HS-5 (cell line): ENCODE measurements at regions not wholly inside any gene's neighbourhood (a gene's known extent, or its start where the extent isn't known, plus 50 kb on each side); places are given as distances from the start of the nearest gene placed in this dataset.
"Not testable (repeated sequence)": the region's sequence is repeated elsewhere in the genome, so short reads cannot be mapped to it uniquely, and the experiment has no call there.

Experiments
- DNase-seq: peaks from one replicate; pipeline ENCODE4 v3.0.0-alpha.2; 2012; ENCODE audit warnings: low read depth

DNA sequence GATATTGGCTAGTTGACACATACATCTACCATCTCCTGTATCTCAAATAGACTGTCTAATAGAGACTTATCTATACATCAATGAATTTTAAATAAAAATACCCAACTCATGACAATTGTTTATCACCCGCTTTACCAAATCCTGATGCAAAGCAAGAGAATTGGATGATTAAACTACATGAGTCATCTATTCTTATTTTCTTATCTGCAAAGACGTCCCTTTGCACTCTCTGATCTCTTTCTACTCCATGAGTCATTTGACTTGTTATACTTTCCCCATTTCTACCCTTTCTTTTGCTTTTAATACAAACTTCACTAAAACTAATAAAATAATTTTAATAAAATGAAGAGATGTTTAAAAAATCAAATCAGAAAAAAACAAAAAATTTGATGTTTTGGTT is 261.7 kb upstream of the MAP2 start:
- no peak for DNase-seq

DNA sequence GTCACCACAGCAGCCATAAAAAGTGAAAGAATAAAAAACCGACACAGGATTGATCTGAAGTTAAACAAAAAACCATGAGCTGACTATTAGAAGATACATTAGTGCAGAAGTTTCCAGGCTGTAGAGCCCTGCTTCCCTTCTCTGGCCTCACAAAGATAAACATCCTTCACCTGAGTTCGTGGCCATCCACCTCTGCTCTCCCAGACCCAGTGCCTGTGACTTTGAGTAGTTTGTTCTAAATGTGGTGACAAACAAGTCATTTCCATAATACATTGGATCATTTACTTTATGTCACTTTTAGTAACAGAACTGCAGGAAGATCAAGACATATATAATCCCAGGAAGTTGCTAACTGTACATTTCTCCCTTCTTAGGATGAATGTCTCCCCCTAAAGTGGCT is 241.9 kb upstream of the MAP2 start:
- DNase-seq, result no peak

DNA sequence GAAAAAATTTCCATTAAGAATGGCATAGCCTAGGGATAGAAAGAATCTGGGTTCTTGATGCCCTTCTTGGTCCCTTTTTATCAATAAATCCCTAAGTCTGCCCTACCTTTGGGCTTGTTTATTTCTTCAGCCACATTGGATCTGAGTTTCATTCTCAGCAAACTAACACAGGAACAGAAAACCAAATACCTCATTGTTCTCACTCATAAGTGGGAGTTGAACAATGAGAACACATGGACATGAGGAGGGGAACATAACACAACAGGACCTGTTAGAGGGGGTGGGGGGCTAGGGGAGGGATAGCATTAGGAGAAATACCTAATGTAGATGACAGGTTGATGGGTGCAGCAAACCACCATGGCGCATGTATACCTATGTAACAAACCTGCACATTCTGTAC is 237.0 kb upstream of the MAP2 start:
- not testable (repeated sequence) for DNase-seq

DNA sequence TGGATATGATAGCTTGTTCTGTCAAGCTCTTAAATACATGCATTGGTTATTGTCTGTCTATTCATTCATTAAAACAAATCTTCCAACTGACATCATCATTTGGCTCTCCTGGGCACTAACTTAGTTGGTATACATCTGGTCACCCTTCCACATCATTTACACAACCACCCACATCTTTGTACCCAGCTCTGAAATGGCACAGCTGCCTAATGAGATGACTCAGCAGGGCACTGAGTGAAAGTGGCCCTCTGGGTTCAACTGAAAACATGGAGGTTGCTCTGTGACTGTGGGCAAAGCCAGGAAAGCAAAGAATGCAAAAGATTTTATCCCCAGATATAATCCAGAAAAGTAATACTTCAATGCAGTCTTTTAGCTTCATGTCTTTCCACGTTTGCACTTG is 234.0 kb upstream of the MAP2 start:
- DNase-seq, result no peak

DNA sequence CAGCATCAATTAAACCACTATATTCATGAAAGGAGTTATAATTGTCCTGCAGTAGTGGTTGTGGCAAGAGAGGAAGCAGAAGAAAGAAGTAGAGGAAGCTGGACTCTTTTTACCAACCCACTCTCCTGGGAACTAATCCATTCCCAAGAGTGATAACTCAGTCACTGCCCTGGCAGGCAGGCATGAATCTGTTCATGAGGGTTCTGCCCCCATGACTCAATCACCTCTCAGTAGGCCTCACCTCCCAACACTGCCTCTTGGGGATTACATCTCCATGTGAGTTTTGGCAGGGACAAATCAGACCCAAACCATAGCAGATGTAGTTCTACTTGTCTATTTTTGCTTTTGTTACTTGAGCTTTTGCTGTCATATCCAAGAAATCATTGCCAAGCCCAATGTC is 232.7 kb upstream of the MAP2 start:
- DNase-seq, result no peak

DNA sequence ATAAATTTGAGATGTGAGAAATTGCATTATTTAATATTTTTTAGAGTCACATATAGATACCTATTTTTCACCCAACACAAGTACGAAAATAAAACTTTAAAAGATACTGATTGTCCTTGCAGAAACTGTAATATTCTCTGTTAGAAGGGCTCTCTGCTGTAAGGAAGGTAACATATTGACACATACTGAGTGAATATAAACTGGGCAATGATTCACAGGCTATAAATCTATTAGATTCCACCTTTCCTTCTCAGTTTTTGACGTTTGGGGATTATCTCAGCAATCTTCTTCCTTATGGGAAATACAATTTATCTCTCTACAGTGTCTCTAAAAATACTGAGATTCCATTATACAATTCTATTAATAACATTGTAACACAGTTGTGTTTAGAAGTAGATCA is 229.1 kb upstream of the MAP2 start:
- no peak for DNase-seq

DNA sequence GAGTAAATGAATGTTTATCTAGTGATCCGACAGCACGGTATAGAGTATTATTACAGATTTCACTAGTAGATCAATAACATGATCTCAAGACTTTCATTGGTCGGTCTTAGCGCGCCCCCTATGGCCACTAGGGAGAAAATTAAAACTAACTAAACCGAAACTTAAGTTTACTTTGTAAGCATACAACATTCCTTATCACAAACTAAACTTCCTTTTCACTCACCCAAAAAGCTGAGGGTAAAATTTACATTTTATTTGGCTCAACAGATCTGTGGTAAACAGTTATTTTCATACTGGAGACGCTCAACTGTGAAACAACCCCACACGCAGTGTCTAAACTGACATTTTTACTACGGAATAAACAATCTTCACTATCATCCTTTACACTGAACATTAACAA is 215.6 kb upstream of the MAP2 start:
- no peak for DNase-seq

DNA sequence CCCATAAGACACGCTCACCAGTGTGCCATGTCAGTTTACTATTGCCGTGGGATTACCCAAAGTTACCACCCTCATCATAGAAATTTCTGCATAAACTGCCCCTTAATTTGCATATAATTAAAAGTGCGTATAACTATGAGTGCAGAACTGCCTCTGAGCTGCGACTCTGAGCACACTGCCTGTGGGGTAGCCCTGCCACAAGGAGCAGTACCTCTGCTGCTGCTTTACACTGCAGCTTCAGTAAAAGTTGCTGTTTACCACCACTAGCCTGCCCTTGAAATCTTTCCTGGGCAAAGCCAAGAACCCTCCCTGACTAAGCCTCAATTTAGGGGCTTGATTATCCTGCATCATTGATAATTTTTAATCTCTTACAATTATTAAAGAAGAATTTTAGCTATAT is 213.9 kb upstream of the MAP2 start:
- DNase-seq, result no peak

DNA sequence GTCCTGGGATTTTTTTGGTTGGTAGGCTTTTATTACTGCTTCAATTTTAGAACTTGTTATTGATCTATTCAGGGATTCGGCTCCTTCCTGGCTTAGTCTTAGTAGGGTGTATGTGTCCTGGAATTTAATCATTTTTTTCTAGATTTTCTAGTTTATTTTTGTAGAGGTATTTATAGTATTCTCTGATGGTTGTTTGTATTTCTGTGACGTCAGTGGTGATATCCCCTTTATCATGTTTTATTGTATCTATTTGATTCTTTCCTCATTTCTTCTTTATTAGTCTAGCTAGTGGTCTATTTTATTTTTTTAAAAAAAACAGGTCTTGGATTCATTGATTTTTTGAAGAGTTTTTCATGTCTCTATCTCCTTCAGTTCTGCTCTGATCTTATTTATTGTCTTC is 193.3 kb upstream of the MAP2 start:
- no peak for DNase-seq

DNA sequence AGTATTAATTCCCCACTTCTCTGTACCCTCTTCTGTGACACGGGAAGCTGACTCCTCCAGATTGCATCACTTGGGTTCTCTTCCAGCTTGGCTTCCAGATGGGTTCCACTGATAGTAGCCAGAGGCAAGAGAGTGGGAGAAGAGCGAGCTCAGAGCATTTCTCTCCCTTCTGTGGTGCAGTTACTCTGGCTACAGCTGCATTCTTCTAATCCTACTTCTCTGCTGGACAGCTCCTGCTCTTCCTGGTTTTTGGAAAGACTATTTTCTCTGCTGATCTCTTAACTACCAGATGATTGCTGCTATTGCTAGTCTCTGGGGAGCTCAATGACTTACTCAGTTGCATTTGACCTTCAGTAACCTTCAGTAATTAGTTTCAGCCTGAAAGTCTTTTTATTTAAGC is 187.5 kb upstream of the MAP2 start:
- DNase-seq, result no peak

DNA sequence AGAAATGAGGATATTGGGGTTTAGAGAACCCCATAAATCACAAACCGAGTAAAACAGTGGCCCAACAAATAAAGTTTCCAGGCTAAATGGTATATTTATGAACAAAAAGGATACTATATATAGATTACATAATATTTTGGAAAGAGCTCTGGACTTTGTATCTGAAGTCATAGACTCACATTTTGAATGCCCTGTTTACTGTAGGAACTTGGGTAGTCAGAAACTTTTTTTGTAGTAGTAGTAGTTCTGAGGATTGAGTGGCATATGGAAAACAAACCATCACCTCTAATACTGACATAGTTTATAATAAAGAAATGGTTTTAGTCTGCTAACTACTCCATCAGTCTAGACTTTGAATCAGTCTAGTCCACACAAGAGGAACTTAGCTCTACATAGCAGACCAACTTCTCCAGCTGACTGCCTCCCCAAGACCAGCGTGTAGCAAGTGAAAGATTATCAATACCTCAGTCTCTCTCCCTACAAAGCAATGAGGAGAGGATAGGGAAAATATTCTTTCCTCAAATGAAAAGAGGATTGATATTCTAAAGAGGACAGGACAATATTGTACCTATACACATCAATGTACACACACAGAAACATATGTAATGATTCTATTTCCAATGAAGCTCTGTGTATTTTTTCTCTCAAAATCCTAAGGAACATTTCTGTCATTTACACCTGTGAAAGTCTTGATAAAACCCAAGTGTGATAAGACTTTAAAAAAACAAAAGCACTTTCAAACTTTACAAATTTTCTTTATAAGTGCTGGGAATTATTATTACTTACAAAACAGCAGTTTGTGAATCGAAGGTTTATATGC is 184.9 kb upstream of the MAP2 start:
- no peak for DNase-seq

DNA sequence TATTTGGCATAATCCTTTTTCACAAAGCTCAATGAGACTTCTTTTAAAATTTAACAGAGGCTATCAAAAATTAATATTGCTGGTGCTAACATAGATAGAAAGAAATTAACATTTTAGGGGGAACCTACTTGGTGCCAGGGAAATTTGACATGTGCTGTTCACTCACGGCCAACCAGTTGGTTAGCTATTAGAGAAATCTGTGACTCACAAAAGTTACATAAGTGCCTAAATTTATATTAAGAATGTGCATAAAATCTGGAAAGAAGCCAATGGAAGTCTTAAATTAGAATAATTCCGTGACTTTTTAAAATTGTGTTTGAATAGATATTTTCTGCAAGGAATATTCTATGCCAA is 184.3 kb upstream of the MAP2 start:
- no peak for DNase-seq

DNA sequence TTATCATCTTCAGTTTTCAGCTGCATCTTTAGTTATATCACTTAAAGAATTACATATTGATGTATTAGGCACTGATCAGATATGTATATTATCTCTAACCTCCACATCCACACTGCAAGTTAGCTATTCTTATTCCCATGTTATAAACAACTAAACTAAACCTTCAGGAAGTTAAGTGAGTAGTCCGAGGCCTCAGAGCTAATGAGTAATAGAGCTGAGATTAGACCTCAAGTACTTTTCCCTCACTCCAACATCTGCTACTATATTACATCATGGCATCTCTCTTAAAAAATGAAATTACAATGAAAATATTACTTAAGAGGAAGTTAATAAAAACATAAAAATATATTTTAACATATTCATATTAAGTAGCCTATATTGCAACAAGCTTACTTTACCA is 183.6 kb upstream of the MAP2 start:
- no peak for DNase-seq

DNA sequence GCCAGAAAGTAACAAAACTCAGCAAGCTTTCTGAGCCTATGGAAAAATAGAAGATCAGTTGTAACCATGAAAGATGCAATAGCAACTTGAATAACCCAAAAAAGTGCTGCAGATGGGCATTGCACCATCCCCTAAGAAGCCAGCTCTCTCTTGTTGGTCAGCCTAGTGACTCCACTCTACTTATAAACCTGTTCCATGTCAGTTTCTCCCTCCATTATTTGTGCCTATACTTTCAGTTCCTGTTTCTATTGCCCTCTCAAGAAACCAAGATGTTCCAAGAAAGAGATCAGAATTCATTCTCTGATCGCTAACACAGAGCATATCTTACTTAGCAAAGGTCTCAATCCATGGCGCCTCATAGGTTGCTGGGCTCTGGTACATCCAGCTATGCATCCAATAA is 170.3 kb upstream of the MAP2 start:
- no peak for DNase-seq

DNA sequence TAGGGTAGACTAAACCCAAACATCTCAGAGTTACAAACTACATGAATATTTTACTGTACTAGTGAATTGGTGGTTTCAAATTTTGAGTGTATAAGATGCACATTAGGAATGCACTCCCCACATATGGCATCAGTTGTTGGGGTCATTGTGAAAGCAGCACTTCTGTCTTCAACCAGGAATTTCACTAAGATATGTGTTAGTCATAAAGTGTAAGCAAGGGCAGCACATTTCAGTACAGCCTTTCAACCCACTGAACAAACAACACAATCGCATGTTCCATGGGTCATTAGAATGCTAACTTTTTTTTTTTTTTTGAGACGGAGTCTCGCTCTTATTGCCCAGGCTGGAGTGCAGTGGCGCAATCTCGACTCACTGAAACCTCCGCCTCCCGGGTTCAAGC is 164.1 kb upstream of the MAP2 start:
- peak; percentile 55 for DNase-seq

DNA sequence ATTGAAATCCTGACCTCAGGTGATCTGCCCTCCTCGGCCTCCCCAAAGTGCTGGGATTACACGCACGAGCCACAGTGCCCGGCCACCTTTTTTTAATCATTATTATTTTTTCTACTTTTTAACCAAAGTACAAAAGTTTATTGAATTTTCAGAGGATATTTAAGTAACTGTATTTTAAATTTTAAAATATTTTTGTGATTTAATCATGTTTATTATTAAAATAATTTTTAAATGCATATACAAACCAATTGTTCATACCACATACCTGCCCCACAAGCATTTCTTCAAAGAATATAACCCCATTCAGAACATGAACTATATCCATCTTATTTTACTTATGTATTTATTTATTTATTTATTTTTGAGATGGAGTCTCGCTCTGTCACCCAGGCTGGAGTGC is 163.6 kb upstream of the MAP2 start:
- DNase-seq, result no peak

DNA sequence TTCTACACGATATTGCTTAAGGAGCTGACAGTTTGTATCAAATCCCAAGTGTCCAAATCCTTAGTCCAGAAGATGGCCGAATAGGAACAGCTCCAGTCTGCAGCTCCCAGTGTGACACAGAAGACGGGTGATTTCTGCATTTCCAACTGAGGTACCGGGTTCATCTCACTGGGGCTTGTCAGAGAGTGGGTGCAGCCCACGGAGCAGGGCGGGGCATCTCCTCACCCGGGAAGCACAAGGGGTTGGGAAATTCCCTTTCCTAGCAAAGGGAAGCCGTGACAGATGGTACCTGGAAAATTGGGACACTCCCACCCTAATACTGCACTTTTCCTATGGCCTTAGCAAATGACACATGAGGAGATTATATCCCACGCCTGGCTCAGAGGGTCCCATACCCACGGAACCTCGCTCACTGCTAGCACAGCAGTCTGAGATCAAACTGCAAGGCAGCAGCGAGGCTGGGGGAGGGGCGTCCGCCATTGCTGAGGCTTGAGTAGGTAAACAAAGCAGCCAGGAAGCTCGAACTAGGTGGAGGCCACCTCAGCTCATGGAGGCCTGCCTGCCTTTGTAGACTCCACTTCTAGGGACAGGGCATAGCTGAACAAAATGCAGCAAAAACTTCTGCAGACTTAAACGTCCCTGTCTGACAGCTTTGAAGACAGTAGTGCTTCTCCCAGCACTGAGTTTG is 162.3 kb upstream of the MAP2 start:
- not testable (repeated sequence) for DNase-seq

DNA sequence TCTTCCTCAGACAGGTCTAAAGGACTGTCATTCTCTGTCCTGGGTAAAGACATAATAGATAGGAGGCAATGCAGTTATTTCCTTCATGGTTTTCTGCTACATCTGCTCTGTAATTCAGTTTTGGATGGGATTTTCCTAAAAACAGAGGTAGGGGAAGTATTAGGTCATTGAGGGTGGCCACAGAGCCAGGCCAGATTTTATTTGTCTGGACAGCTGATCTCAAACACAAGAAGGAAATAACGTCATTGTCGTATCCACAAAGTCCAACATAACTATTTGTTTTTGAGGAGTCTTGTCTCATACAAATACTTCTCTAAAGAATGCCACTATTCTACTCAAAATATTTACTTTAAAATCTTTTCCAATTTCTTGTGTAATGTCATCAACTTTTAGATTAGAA is 154.8 kb upstream of the MAP2 start:
- no peak for DNase-seq

DNA sequence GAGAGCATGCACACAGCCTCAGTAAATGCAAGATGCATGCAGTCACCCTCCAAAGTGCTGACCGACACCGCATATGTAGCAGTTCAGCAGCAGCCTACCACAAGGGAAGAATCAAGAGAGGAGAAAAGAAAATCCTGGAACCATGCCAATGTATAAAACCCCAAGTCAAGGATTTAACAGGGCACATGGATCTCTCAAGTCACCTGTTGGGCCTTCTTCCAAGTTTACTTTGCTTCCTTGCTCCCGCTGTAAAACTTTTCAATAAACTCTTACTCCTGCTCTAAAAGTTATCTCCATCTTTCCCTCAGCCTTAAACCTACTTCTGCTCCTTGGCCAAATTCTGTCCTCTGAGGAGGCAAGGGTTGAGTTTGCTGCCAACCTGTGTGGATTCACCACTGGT is 147.8 kb upstream of the MAP2 start:
- DNase-seq, result no peak

DNA sequence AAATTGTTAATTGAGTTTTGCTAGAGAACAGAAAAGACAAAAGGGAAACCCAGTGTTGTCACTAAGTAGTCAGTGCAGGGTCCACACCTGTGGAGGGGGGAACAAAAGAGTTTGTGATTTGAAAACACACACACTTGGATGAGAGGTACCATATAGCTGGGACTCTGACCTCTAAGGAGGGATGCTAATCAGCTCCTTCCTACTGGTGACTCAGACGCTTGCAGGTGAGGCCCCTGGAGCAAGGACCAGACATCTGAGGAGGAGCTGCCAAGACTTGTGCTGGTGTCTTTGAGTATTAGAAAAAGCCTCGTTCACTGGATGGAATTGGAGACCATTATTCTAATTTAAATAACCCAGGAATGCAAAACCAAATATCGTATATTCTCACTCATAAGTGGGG is 146.4 kb upstream of the MAP2 start:
- no peak for DNase-seq

DNA sequence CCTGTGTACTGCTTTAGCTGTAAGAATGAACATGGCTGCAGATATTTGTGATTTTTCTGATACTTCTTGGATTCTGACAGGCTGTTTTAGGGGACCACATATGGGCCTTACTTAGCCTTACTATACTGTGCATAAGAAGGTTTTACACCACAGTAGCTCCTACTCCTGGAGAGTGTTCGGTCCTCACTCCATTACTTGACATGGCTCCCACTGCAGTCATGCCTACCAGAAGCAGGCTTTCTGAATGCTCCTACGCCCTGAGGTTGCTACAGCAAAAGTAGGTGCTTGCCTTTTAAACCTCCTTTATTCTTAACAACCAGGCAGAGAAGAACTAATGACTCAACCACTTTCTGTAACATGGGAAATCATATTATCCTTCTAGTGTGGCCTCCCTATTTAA is 125.2 kb upstream of the MAP2 start:
- no peak for DNase-seq

DNA sequence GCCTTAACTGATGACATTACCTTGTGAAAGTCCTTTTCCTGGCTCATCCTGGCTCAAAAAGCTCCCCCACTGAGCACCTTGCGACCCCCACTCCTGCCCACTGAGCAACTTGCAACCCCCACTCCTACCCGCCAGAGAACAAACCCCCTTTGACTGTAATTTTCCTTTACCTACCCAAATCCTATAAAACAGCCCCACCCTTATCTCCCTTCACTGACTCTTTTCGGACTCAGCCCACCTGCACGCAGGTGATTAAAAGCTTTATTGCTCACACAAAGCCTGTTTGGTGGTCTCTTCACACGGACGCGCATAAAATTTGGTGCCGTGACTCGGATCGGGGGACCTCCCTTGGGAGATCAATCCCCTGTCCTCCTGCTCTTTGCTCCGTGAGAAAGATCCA is 124.4 kb upstream of the MAP2 start:
- not testable (repeated sequence) for DNase-seq

DNA sequence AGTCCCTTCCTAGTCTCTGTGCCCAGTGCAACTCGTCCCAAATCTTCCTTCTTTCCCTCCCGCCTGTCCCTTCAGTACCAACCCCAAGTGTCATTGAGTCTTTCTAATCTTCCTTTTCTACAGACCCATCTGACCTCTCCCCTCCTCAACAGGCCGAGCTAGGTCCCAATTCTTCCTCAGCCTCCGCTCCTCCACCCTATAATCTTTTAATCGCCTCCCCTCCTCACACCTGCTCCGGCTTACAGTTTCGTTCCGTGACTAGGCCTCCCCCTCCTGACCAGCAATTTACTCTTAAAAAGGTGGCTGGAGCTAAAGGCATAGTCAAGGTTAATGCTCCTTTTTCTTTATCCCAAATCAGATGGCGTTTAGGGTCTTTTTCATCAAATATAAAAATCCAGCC is 123.1 kb upstream of the MAP2 start:
- DNase-seq, result not testable (repeated sequence)

DNA sequence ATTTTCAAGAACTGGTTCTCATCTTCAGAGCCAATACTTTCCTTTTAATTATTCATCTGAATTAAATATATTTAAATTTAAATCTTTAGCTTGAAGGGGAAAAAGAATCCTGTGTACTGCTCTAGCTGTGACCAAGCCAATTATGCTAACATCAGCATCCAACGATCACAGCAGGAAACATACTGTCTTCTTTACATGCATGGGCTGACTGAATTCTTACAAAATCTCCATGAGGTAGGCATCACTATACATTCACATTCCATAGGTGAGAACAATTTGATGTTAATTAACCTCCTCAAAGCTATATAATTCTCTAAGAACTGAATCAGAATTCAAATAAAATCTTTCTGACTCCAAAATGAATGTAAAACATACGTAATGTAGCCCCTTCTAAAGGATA is 118.8 kb upstream of the MAP2 start:
- no peak for DNase-seq
